PC-9 (cell line): ENCODE measurements at regions not wholly inside any gene's neighbourhood (a gene's known extent, or its start where the extent isn't known, plus 50 kb on each side); places are given as distances from the start of the nearest gene placed in this dataset.
A peak's percentile ranks its signal among the peaks of the same experiment; 100 is the strongest.

ENCODE experiments used
- BruUV-seq: library from RNA; stranded (reverse); fragments of 400-500 nt; replicated peaks from 2 replicates; lab custom pipeline; 2021; lab: Mats Ljungman, UMichigan
- CTCF ChIA-PET: fragments of 300-600 bp; sonication (Branson Sonifier 250); formaldehyde crosslinking; loops from one replicate; lab custom pipeline; 2022; ENCODE audit warnings: antibody characterized with exemption; lab: Charles Lee
- POLR2A ChIA-PET: fragments of 300-600 bp; sonication (Branson Sonifier 250); formaldehyde crosslinking; loops from one replicate; lab custom pipeline; 2022; ENCODE audit warnings: antibody characterized with exemption; ENCODE audit not compliant: unreplicated experiment; lab: Charles Lee
- DNase-seq, 2 experiments: peaks; one replicate each; pipeline versions ENCODE4 v3.0.0 to v3.0.0-alpha.2; 2015 to 2022; ENCODE audit warnings: mixed read lengths in 1 of 2
- H2AFZ ChIP-seq: fragments of 200-600 bp; sonication (generic); 2 replicates; pipeline ENCODE4 v1.8.1; 2017; ENCODE audit warnings: antibody characterized with exemption
- H3F3A ChIP-seq: fragments of 200-600 bp; sonication (generic); 2 replicates; pipeline ENCODE4 v1.8.1; 2017; ENCODE audit warnings: antibody characterized with exemption, mild to moderate bottlenecking, low read depth; ENCODE audit not compliant: insufficient read depth
- H3K27ac ChIP-seq: fragments of 200-600 bp; sonication (generic); 2 replicates; pipeline ENCODE4 v1.6.1; 2016; ENCODE audit warnings: mixed run types
- H3K27me3 ChIP-seq: fragments of 200-600 bp; sonication (generic); 2 replicates; pipeline ENCODE4 v1.6.1; 2016; ENCODE audit warnings: low read depth, mixed run types; ENCODE audit not compliant: insufficient read depth
- H3K36me3 ChIP-seq: fragments of 200-600 bp; sonication (generic); 2 replicates; pipeline ENCODE4 v1.6.1; 2016; ENCODE audit warnings: low read depth, mixed run types
- H3K4me1 ChIP-seq: fragments of 200-600 bp; sonication (generic); replicated peaks from 2 replicates; pipeline ENCODE4 v1.6.1; 2016; ENCODE audit warnings: mixed run types; ENCODE audit not compliant: insufficient read depth
- H3K4me2 ChIP-seq: fragments of 200-600 bp; sonication (generic); 2 replicates; pipeline ENCODE4 v1.6.1; 2017; ENCODE audit warnings: mixed run types
- H3K4me3 ChIP-seq: fragments of 200-600 bp; sonication (generic); 2 replicates; pipeline ENCODE4 v1.6.1; 2016; ENCODE audit warnings: mixed run types
- H3K79me2 ChIP-seq: fragments of 200-600 bp; sonication (generic); 2 replicates; pipeline ENCODE4 v1.6.1; 2017; ENCODE audit warnings: low read depth, mixed run types
- H3K9me2 ChIP-seq: fragments of 200-600 bp; sonication (generic); 2 replicates; pipeline ENCODE4 v1.8.1; 2017; ENCODE audit warnings: mild to moderate bottlenecking; ENCODE audit not compliant: insufficient read depth
- H3K9me3 ChIP-seq: fragments of 200-600 bp; sonication (generic); 2 replicates; pipeline ENCODE4 v1.8.1; 2016; ENCODE audit warnings: low read depth; ENCODE audit not compliant: insufficient read depth
- H4K20me1 ChIP-seq: fragments of 200-600 bp; sonication (generic); 2 replicates; pipeline ENCODE4 v1.8.1; 2017; ENCODE audit not compliant: insufficient read depth
- EZH2 ChIP-seq: fragments of 200-600 bp; sonication (generic); IDR thresholded peaks from 2 replicates; pipeline ENCODE4 v1.8.0; 2017; ENCODE audit warnings: antibody characterized with exemption, low read depth
- intact Hi-C: fragments of 100-400 bp; cut with micrococcal nuclease; formaldehyde crosslinking; loops from one replicate; pipeline ENCODE4 v1.10.0; 2022; ENCODE audit not compliant: unreplicated experiment
- TF ChIP-seq, protein P1 (sequence below): fragments of 200-600 bp; sonication (generic); conservative IDR thresholded peaks from 2 replicates; pipeline ENCODE4 v1.6.1; 2017; ENCODE audit warnings: mixed run types, antibody characterized with exemption, mild to moderate bottlenecking, moderate library complexity

DNA sequence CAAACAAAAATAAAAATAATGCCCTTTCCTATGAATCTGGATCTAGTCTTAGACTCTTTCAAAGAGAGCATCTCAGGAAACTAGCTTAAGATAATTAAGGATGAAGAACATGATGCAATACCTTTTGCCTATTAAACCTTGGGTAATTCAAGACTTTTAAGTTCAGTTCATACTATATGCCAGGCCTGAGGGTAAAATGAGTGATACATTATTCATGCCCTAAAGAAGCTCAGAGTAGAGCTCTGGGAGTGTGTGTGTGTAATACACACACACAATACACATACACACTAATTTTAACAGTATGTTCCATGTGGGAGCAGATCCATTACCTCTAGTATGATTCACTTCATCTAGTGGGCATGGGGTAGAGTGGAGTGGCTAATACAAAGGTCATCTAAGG is 651.4 kb upstream of the CHORDC1 start:
- DNase-seq = no peak
- CTCF ChIA-PET = no interaction called here
- H3K4me2 ChIP-seq = no peak overlapping the region
- no peaks in the 10 kb centered on the region for H3K4me1 ChIP-seq
- POLR2A ChIA-PET = no interaction called here
- H3K4me3 ChIP-seq = no peak overlapping the region
- H3K36me3 ChIP-seq = no peaks in the 10 kb centered on the region
- no peak for TF ChIP-seq EZH2
- TF ChIP-seq, protein P1, sequence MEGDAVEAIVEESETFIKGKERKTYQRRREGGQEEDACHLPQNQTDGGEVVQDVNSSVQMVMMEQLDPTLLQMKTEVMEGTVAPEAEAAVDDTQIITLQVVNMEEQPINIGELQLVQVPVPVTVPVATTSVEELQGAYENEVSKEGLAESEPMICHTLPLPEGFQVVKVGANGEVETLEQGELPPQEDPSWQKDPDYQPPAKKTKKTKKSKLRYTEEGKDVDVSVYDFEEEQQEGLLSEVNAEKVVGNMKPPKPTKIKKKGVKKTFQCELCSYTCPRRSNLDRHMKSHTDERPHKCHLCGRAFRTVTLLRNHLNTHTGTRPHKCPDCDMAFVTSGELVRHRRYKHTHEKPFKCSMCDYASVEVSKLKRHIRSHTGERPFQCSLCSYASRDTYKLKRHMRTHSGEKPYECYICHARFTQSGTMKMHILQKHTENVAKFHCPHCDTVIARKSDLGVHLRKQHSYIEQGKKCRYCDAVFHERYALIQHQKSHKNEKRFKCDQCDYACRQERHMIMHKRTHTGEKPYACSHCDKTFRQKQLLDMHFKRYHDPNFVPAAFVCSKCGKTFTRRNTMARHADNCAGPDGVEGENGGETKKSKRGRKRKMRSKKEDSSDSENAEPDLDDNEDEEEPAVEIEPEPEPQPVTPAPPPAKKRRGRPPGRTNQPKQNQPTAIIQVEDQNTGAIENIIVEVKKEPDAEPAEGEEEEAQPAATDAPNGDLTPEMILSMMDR = no peak
- H3K27ac ChIP-seq = no peak overlapping the region
- no peaks in the 10 kb centered on the region for H3K9me3 ChIP-seq
- no peaks in the 10 kb centered on the region for H4K20me1 ChIP-seq
- H2AFZ ChIP-seq = 0 out of 2 replicates have a peak overlapping the region, but pooled peaks have one; percentile 10
- H3K9me2 ChIP-seq = 0 out of 2 replicates have a peak, but pooled peaks cover 4% of the 10 kb centered on the region
- BruUV-seq = no TSS peak
- H3K27me3 ChIP-seq = no peaks in the 10 kb centered on the region
- intact Hi-C loops = no loop called here
- H3F3A ChIP-seq = no peaks in the 10 kb centered on the region
- H3K79me2 ChIP-seq = no peaks in the 10 kb centered on the region

- H4K20me1 ChIP-seq = no peaks in the 10 kb centered on the region
Observed at GRCh38 chr11:90867416-90867815, 644.6 kb upstream of the CHORDC1 start.

DNA sequence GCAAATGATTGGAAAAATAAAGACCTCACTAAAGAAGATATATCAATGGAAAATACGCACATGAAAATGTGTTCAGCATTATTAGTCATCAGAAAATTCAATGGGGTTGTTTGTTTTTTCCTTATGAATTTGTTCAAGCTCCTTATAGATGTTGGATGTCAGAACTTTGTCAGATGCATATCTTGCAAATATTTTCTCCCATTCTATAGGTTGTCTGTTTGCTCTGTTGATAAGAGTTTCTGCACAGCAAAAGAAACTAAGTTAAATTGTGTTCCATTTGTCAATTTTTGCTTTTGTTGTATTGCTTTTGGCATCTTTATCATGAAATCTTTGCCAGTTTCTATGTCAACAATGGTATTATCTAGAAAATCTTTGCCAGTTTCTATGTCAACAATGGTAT is 633.9 kb upstream of the CHORDC1 start:
- no peaks in the 10 kb centered on the region for H4K20me1 ChIP-seq
- H3K9me3 ChIP-seq = 0 out of 2 replicates have a peak, but pooled peaks cover 4% of the 10 kb centered on the region
- CTCF ChIA-PET = no interaction called here
- TF ChIP-seq, protein P1 = no peak
- TF ChIP-seq EZH2 = no peak
- H3K4me2 ChIP-seq = no peak overlapping the region
- no peak overlapping the region for H3K27ac ChIP-seq
- no peaks in the 10 kb centered on the region; the same call in 1 of the 2 replicates for H3K9me2 ChIP-seq
- H3F3A ChIP-seq = no peaks in the 10 kb centered on the region
- BruUV-seq = no TSS peak
- H3K27me3 ChIP-seq = no peaks in the 10 kb centered on the region
- POLR2A ChIA-PET = no interaction called here
- intact Hi-C loops = no loop called here
- no peak overlapping the region for H3K4me3 ChIP-seq
- no peak for DNase-seq
- H3K4me1 ChIP-seq = no peaks in the 10 kb centered on the region
- no peak overlapping the region for H2AFZ ChIP-seq
- H3K79me2 ChIP-seq = no peaks in the 10 kb centered on the region
- H3K36me3 ChIP-seq = no peaks in the 10 kb centered on the region

More at GRCh38 chr11:90867416-90867815, 644.6 kb upstream of the CHORDC1 start:
- Histone ChIP-seq H3K9me3 (no peaks in the 10 kb centered on the region), H3K27me3 (no peaks in the 10 kb centered on the region), H3K79me2 (no peaks in the 10 kb centered on the region), H3K27ac (no peak overlapping the region), H3F3A (no peaks in the 10 kb centered on the region), H3K4me3 (no peak overlapping the region), H3K4me1 (no peaks in the 10 kb centered on the region), H3K9me2 (no peaks in the 10 kb centered on the region), H3K36me3 (no peaks in the 10 kb centered on the region), H2AFZ (no peak overlapping the region), H3K4me2 (no peak overlapping the region)
- no TSS peak for BruUV-seq
- no peak for DNase-seq
- intact Hi-C loops = no loop called here
- POLR2A ChIA-PET = no interaction called here
- CTCF ChIA-PET = no interaction called here
- no peak for TF ChIP-seq EZH2
- TF ChIP-seq, protein P1 = no peak
